ENCODE measurements at regions not wholly inside any gene's neighbourhood (a gene's known extent, or its start where the extent isn't known, plus 50 kb on each side); places are given as distances from the start of the nearest gene placed in this dataset.

DNA sequence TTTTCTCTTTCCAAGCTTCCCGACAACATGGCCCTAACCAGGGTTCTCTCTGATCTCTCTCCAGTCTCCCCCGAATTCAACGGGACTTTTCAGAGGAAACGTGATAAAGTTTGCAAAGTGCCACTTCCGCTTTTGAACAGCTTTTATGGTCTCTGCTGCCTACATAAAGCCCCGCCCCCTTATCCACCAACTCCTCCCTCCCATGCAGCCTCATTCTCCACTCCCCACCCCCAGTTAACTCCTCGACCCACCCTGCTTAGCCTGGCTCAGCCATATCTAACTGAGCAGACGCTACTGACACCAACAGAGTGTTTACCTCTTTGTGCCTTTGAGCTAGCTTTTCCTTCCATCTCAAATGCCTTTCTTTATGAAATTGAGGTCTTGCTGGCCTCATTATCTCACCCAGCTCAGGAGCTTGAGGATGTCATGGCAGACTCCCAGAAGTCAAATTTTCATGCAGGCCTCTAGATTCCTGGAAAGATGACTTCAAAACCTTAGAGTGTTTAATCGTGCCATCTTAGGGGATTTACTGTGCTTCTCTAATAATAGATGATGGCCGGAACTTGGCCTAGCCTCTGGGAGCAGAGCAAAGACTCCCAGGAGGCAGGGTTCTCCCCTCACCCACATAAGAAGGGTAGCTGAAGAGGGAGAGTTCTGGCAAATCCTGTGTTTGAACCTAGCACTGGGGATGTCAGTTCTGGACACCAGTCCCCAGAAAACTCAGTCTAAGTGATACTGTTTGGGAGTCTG lies 606.0 kb downstream of the BCOR start (continued):
- TF ChIP-seq, protein P1, sequence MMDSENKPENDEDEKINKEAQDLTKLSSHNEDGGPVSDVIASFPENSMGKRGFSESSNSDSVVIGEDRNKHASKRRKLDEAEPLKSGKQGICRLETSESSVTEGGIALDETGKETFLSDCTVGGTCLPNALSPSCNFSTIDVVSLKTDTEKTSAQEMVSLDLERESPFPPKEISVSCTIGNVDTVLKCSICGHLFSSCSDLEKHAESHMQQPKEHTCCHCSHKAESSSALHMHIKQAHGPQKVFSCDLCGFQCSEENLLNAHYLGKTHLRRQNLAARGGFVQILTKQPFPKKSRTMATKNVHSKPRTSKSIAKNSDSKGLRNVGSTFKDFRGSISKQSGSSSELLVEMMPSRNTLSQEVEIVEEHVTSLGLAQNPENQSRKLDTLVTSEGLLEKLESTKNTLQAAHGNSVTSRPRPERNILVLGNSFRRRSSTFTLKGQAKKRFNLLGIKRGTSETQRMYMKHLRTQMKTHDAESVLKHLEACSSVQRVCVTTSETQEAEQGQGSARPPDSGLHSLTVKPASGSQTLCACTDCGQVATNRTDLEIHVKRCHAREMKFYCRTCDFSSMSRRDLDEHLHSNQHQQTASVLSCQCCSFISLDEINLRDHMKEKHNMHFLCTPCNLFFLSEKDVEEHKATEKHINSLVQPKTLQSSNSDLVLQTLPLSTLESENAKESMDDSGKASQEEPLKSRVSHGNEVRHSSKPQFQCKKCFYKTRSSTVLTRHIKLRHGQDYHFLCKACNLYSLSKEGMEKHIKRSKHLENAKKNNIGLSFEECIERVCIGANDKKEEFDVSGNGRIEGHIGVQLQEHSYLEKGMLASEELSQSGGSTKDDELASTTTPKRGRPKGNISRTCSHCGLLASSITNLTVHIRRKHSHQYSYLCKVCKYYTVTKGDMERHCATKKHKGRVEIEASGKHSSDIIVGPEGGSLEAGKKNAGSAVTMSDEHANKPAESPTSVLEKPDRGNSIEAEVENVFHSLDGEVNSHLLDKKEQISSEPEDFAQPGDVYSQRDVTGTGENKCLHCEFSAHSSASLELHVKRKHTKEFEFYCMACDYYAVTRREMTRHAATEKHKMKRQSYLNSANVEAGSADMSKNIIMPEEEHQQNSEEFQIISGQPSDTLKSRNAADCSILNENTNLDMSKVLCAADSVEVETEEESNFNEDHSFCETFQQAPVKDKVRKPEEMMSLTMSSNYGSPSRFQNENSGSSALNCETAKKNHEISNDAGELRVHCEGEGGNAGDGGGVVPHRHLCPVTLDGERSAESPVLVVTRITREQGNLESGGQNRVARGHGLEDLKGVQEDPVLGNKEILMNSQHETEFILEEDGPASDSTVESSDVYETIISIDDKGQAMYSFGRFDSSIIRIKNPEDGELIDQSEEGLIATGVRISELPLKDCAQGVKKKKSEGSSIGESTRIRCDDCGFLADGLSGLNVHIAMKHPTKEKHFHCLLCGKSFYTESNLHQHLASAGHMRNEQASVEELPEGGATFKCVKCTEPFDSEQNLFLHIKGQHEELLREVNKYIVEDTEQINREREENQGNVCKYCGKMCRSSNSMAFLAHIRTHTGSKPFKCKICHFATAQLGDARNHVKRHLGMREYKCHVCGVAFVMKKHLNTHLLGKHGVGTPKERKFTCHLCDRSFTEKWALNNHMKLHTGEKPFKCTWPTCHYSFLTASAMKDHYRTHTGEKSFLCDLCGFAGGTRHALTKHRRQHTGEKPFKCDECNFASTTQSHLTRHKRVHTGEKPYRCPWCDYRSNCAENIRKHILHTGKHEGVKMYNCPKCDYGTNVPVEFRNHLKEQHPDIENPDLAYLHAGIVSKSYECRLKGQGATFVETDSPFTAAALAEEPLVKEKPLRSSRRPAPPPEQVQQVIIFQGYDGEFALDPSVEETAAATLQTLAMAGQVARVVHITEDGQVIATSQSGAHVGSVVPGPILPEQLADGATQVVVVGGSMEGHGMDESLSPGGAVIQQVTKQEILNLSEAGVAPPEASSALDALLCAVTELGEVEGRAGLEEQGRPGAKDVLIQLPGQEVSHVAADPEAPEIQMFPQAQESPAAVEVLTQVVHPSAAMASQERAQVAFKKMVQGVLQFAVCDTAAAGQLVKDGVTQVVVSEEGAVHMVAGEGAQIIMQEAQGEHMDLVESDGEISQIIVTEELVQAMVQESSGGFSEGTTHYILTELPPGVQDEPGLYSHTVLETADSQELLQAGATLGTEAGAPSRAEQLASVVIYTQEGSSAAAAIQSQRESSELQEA (IDR thresholded peaks at IDR 0.05; ENCODE audit: low read depth): no peak
- no peak for TF ChIP-seq ZFPM2 (CRISPR knock-in tag; IDR thresholded peaks at IDR 0.05)
- no peak for TF ChIP-seq SP1 (CRISPR knock-in tag; IDR thresholded peaks at IDR 0.05)
- TF ChIP-seq SRF (CRISPR knock-in tag; IDR thresholded peaks at IDR 0.05): peak in 1 of 2 experiments; percentile 90; a peak in 2 of 4 replicates
- TF ChIP-seq, protein P2, sequence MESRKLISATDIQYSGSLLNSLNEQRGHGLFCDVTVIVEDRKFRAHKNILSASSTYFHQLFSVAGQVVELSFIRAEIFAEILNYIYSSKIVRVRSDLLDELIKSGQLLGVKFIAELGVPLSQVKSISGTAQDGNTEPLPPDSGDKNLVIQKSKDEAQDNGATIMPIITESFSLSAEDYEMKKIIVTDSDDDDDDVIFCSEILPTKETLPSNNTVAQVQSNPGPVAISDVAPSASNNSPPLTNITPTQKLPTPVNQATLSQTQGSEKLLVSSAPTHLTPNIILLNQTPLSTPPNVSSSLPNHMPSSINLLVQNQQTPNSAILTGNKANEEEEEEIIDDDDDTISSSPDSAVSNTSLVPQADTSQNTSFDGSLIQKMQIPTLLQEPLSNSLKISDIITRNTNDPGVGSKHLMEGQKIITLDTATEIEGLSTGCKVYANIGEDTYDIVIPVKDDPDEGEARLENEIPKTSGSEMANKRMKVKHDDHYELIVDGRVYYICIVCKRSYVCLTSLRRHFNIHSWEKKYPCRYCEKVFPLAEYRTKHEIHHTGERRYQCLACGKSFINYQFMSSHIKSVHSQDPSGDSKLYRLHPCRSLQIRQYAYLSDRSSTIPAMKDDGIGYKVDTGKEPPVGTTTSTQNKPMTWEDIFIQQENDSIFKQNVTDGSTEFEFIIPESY (CRISPR knock-in tag; IDR thresholded peaks at IDR 0.05): no peak
- TF ChIP-seq, protein P3, sequence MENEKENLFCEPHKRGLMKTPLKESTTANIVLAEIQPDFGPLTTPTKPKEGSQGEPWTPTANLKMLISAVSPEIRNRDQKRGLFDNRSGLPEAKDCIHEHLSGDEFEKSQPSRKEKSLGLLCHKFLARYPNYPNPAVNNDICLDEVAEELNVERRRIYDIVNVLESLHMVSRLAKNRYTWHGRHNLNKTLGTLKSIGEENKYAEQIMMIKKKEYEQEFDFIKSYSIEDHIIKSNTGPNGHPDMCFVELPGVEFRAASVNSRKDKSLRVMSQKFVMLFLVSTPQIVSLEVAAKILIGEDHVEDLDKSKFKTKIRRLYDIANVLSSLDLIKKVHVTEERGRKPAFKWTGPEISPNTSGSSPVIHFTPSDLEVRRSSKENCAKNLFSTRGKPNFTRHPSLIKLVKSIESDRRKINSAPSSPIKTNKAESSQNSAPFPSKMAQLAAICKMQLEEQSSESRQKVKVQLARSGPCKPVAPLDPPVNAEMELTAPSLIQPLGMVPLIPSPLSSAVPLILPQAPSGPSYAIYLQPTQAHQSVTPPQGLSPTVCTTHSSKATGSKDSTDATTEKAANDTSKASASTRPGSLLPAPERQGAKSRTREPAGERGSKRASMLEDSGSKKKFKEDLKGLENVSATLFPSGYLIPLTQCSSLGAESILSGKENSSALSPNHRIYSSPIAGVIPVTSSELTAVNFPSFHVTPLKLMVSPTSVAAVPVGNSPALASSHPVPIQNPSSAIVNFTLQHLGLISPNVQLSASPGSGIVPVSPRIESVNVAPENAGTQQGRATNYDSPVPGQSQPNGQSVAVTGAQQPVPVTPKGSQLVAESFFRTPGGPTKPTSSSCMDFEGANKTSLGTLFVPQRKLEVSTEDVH (IDR thresholded peaks at IDR 0.05; ENCODE audit: low read depth, partially characterized antibody): no peak
- TF ChIP-seq FOXA3 (CRISPR knock-in tag; conservative IDR thresholded peaks at IDR 0.05 in 1 of 2, IDR thresholded peaks at IDR 0.05 in 1 of 2): no peak
- TF ChIP-seq ZNF408 (CRISPR knock-in tag; IDR thresholded peaks at IDR 0.05; ENCODE audit: low read depth): no peak
- TF ChIP-seq, protein P4, sequence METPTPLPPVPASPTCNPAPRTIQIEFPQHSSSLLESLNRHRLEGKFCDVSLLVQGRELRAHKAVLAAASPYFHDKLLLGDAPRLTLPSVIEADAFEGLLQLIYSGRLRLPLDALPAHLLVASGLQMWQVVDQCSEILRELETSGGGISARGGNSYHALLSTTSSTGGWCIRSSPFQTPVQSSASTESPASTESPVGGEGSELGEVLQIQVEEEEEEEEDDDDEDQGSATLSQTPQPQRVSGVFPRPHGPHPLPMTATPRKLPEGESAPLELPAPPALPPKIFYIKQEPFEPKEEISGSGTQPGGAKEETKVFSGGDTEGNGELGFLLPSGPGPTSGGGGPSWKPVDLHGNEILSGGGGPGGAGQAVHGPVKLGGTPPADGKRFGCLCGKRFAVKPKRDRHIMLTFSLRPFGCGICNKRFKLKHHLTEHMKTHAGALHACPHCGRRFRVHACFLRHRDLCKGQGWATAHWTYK (CRISPR knock-in tag; IDR thresholded peaks at IDR 0.05): no peak
- TF ChIP-seq PRMT5 (CRISPR knock-in tag; IDR thresholded peaks at IDR 0.05): no peak
- no peak for TF ChIP-seq HIVEP1 (CRISPR knock-in tag; IDR thresholded peaks at IDR 0.05)
- no peak for TF ChIP-seq BCL6 (CRISPR knock-in tag; IDR thresholded peaks at IDR 0.05)
